OCI-LY7 (cell line): ENCODE measurements at regions not wholly inside any gene's neighbourhood (a gene's known extent, or its start where the extent isn't known, plus 50 kb on each side); places are given as distances from the start of the nearest gene placed in this dataset.

Experiments
- BruUV-seq: library from RNA; stranded (reverse); fragments of 400-500 nt; replicated peaks from 2 replicates; lab custom pipeline; 2021; lab: Mats Ljungman, UMichigan
- CTCF ChIA-PET: fragments of 300-600 bp; sonication (Branson Sonifier 250); formaldehyde crosslinking; loops from one replicate; lab custom pipeline; 2022; ENCODE audit warnings: antibody characterized with exemption; ENCODE audit not compliant: unreplicated experiment; lab: Charles Lee
- POLR2A ChIA-PET: fragments of 300-600 bp; sonication (Branson Sonifier 250); formaldehyde crosslinking; loops from one replicate; lab custom pipeline; 2022; ENCODE audit warnings: antibody characterized with exemption; lab: Charles Lee
- DNase-seq: peaks from one replicate; pipeline ENCODE4 v3.0.0-alpha.2; 2015; ENCODE audit warnings: low spot score
- H2AFZ ChIP-seq: fragments of 200-600 bp; sonication (generic), shearing (Covaris generic); 2 replicates; pipeline ENCODE4 v1.6.1; 2014; ENCODE audit warnings: mild to moderate bottlenecking, antibody characterized with exemption, low read length, moderate library complexity
- H3K27ac ChIP-seq: fragments of 200-600 bp; sonication (generic); 2 replicates; pipeline ENCODE4 v1.5.1; 2014; ENCODE audit warnings: mixed run types, low read depth, mild to moderate bottlenecking, moderate library complexity, low read length, inconsistent platforms; ENCODE audit not compliant: poor library complexity, severe bottlenecking
- H3K36me3 ChIP-seq: fragments of 200-600 bp; sonication (generic); 2 replicates; pipeline ENCODE4 v1.6.1; 2014; ENCODE audit warnings: mild to moderate bottlenecking, antibody characterized with exemption, low read length, moderate library complexity, mixed read lengths; ENCODE audit not compliant: insufficient read depth
- H3K4me1 ChIP-seq: fragments of 200-600 bp; sonication (generic); 2 replicates; pipeline ENCODE4 v1.5.1; 2014; ENCODE audit warnings: mild to moderate bottlenecking, low read length; ENCODE audit not compliant: insufficient read depth, poor library complexity, severe bottlenecking
- H3K4me2 ChIP-seq: fragments of 200-600 bp; sonication (generic); 2 replicates; pipeline ENCODE4 v1.6.1; 2014; ENCODE audit warnings: mild to moderate bottlenecking, low read length
- H3K4me3 ChIP-seq: fragments of 200-600 bp; sonication (generic); 2 replicates; pipeline ENCODE4 v1.5.1; 2014; ENCODE audit warnings: mild to moderate bottlenecking, low read depth, low read length; ENCODE audit not compliant: poor library complexity, severe bottlenecking
- H3K79me2 ChIP-seq: fragments of 200-600 bp; sonication (generic); 2 replicates; pipeline ENCODE4 v1.6.1; 2016; ENCODE audit warnings: low read depth, mild to moderate bottlenecking, low read length, moderate library complexity, mixed read lengths; ENCODE audit not compliant: insufficient read depth
- H3K9me2 ChIP-seq: fragments of 200-600 bp; sonication (generic); 2 replicates; pipeline ENCODE4 v1.6.1; 2016; ENCODE audit warnings: mild to moderate bottlenecking, low read length, mixed read lengths; ENCODE audit not compliant: insufficient read depth
- H3K9me3 ChIP-seq: fragments of 200-600 bp; sonication (generic); 2 replicates; pipeline ENCODE4 v1.6.1; 2014; ENCODE audit warnings: mild to moderate bottlenecking, mixed run types, low read length, mixed read lengths
- H4K20me1 ChIP-seq: fragments of 200-600 bp; sonication (generic); 2 replicates; pipeline ENCODE4 v1.6.1; 2014; ENCODE audit warnings: mild to moderate bottlenecking, antibody characterized with exemption, low read length, moderate library complexity, mixed read lengths; ENCODE audit not compliant: insufficient read depth
- EZH2phosphoT487 ChIP-seq: fragments of 200-600 bp; sonication (generic); IDR thresholded peaks from 2 replicates; pipeline ENCODE4 v1.6.1; 2018; ENCODE audit warnings: low read depth, borderline replicate concordance, mild to moderate bottlenecking, mixed run types, antibody characterized with exemption, low read length, moderate library complexity, mixed read lengths
- intact Hi-C: fragments of 100-400 bp; cut with micrococcal nuclease; formaldehyde crosslinking; loops from one replicate; pipeline ENCODE4 v1.10.0; 2022; ENCODE audit not compliant: unreplicated experiment
- TF ChIP-seq, protein P1 (sequence below): fragments of 200-600 bp; sonication (generic); conservative IDR thresholded peaks from 2 replicates; pipeline ENCODE4 v1.5.1; 2014; ENCODE audit warnings: mild to moderate bottlenecking, antibody characterized with exemption, low read length, moderate library complexity, mixed read lengths

DNA sequence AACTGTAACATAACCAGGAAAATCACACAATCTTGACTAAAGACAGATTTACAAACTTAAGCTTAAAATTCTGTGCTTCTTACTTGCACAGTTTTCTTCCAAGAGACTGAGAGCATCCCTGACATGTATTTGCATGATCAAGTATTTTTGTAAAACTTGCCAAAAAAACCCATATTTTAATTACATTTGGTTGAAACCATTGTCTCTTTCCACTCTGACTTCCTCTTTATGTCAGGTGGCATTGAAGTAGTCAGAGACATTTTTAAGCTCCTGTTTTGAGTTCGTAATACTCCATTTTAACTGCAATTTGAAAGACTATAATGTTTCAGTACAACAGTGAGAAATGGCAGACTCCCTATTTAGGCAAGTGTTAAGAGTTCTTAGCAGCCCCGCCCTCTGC lies 103.6 kb downstream of the ATXN7L3B start:
- peak overlapping the region; percentile 53 for H3K4me2 ChIP-seq
- POLR2A ChIA-PET: interaction anchor here (0.6 to 1.4 kb wide), 7 partner anchors 8 to 1032 kb away, joined by 3 to 4 read pairs (median 3); no protein-coding TSS in a partner anchor
- peak overlapping the region; percentile 96 for H2AFZ ChIP-seq

DNA sequence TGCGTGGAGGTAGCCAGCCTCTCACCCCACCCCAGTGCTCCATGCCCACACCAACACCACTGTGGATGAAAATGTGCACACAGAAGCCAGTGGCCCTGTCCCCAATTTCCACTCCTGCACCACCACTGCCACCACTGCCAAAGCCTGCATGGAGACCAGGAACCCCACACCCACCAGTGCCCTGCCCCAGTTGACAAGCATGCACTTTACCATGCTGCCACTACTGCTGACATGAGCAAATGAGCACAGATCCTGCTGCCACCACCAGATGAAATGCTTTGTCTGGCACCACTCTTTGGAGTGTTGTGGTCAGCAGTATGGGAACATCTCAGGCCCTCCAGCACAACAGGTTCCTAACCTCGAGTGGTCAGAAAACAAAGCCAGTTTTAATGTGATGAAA lies 104.1 kb downstream of the ATXN7L3B start:
- H3K27ac ChIP-seq: peak overlapping the region; percentile 28
- H3K4me3 ChIP-seq: peak overlapping the region; percentile 32
- no peaks in the 10 kb centered on the region for H3K9me3 ChIP-seq
- intact Hi-C loops: loop anchor here (5.0 kb wide), 1 partner anchor 104 kb away; the partner anchor contains the start of gene ATXN7L3B
- peak; percentile 26 for DNase-seq
- H3K9me2 ChIP-seq: no peaks in the 10 kb centered on the region
- no peaks in the 10 kb centered on the region for H3K79me2 ChIP-seq
- CTCF ChIA-PET: no interaction called here
- TF ChIP-seq EZH2phosphoT487: no peak
- TF ChIP-seq, protein P1, sequence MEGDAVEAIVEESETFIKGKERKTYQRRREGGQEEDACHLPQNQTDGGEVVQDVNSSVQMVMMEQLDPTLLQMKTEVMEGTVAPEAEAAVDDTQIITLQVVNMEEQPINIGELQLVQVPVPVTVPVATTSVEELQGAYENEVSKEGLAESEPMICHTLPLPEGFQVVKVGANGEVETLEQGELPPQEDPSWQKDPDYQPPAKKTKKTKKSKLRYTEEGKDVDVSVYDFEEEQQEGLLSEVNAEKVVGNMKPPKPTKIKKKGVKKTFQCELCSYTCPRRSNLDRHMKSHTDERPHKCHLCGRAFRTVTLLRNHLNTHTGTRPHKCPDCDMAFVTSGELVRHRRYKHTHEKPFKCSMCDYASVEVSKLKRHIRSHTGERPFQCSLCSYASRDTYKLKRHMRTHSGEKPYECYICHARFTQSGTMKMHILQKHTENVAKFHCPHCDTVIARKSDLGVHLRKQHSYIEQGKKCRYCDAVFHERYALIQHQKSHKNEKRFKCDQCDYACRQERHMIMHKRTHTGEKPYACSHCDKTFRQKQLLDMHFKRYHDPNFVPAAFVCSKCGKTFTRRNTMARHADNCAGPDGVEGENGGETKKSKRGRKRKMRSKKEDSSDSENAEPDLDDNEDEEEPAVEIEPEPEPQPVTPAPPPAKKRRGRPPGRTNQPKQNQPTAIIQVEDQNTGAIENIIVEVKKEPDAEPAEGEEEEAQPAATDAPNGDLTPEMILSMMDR: no peak
- H3K4me1 ChIP-seq: peaks cover 26% of the 10 kb centered on the region
- peak overlapping the region; percentile 96 for H2AFZ ChIP-seq
- POLR2A ChIA-PET: interaction anchor here (0.7 to 1.4 kb wide), 4 partner anchors 14 to 1033 kb away, joined by 3 to 4 read pairs (median 3); no protein-coding TSS in a partner anchor
- BruUV-seq: no TSS peak
- no peaks in the 10 kb centered on the region for H3K36me3 ChIP-seq
- no peaks in the 10 kb centered on the region for H4K20me1 ChIP-seq
- H3K4me2 ChIP-seq: peak overlapping the region; percentile 53

More for the DNA sequence above, 103.6 kb downstream of the ATXN7L3B start:
- Histone ChIP-seq H3K27ac (peak overlapping the region; percentile 28), H3K4me3 (peak overlapping the region; percentile 32), H3K9me3 (no peaks in the 10 kb centered on the region), H4K20me1 (no peaks in the 10 kb centered on the region), H3K4me1 (peaks cover 30% of the 10 kb centered on the region), H3K79me2 (no peaks in the 10 kb centered on the region), H3K9me2 (no peaks in the 10 kb centered on the region), H3K36me3 (no peaks in the 10 kb centered on the region)
- BruUV-seq: no TSS peak
- DNase-seq: peak; percentile 50
- CTCF ChIA-PET: no interaction called here
- TF ChIP-seq EZH2phosphoT487: no peak
- TF ChIP-seq, protein P1: no peak
- intact Hi-C loops: loop anchor here (5.0 kb wide), 1 partner anchor 104 kb away; the partner anchor contains the start of gene ATXN7L3B

DNA sequence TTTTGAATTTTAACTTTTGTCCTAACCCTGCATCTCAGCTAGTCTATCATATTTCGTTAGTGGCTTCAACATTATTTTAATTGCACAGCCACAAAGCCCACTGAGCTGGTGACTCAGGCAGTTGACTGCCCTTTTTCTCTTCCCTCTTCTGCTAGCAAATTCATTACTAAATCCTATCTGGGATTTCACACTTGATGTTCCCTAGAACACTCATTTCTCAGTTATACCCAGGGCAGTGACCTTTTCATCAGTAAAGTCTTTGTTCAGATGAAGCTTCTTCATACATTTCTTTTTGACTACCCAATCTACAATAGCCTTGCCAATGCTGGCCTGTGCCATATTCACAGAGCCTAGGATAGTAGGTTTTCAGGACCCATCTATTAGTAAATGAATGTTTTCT lies 107.0 kb downstream of the ATXN7L3B start:
- peaks cover 22% of the 10 kb centered on the region for H3K4me1 ChIP-seq
- H3K9me2 ChIP-seq: no peaks in the 10 kb centered on the region
- no peaks in the 10 kb centered on the region for H3K36me3 ChIP-seq
- TF ChIP-seq, protein P1: no peak
- no peak for TF ChIP-seq EZH2phosphoT487
- H2AFZ ChIP-seq: no peak overlapping the region
- no peak overlapping the region for H3K4me3 ChIP-seq
- DNase-seq: no peak
- CTCF ChIA-PET: no interaction called here
- no peak overlapping the region for H3K4me2 ChIP-seq
- no peaks in the 10 kb centered on the region for H4K20me1 ChIP-seq
- H3K27ac ChIP-seq: no peak overlapping the region
- H3K79me2 ChIP-seq: no peaks in the 10 kb centered on the region
- BruUV-seq: no TSS peak
- intact Hi-C loops: loop anchor here (5.0 kb wide), 1 partner anchor 107 kb away; the partner anchor contains the start of gene ATXN7L3B
- POLR2A ChIA-PET: interaction anchor here (0.5 to 0.6 kb wide), 3 partner anchors 229 to 1926 kb away, joined by 3 read pairs; no protein-coding TSS in a partner anchor
- H3K9me3 ChIP-seq: no peaks in the 10 kb centered on the region
